OCI-LY3 (cell line): ENCODE measurements at regions not wholly inside any gene's neighbourhood (a gene's known extent, or its start where the extent isn't known, plus 50 kb on each side); places are given as distances from the start of the nearest gene placed in this dataset.

Experiments used
- EZH2phosphoT487 ChIP-seq: fragments of 200-600 bp; shearing (Covaris generic); IDR thresholded peaks from 2 replicates; pipeline ENCODE4 v1.6.1; 2018; ENCODE audit warnings: antibody characterized with exemption, mixed run types, low read depth
- TF ChIP-seq, protein P1 (sequence below): fragments of 200-600, 300-600 bp; sonication (generic); IDR thresholded peaks from 2 replicates; pipeline ENCODE4 v1.5.1; 2014; ENCODE audit warnings: antibody characterized with exemption, low read length, low read depth

DNA sequence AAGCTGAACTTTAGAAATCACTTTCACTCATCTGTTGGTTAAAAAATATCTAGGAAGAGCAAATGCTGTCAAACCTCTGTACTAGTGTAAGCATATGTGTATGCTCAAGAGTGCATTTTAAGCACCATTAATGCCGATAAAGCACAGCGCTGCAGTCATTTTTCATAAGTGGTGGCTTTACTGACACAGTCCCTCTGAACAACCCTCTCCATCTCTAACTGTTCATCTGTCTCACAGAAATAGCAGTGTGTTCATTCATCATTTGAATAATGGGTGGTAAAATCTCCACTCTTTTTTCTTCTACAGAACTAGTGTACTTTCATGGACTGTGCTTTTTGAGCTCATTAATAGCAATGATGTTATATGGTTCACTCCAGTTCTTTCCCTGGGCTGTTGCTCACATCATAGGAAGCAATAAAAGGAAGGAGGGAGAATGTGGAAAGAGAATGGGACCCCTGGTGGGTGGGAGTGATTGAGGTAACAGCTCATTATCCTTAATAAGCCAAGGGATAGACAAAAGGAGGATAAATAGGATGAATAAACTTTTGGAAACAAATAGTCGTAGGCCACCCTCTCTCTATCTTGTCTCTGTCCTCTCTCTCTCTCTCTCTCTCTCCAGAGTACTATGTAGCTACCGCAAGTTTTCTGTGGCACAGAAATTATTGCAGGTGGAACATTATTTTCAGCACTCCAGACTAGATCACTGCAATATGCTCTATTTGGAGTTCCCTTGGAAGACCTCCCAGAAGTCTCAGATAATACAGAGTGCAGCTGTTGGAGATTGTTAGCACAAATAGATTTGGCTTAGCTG, 117.9 kb upstream of the PRDM9 start:
- TF ChIP-seq, protein P1, sequence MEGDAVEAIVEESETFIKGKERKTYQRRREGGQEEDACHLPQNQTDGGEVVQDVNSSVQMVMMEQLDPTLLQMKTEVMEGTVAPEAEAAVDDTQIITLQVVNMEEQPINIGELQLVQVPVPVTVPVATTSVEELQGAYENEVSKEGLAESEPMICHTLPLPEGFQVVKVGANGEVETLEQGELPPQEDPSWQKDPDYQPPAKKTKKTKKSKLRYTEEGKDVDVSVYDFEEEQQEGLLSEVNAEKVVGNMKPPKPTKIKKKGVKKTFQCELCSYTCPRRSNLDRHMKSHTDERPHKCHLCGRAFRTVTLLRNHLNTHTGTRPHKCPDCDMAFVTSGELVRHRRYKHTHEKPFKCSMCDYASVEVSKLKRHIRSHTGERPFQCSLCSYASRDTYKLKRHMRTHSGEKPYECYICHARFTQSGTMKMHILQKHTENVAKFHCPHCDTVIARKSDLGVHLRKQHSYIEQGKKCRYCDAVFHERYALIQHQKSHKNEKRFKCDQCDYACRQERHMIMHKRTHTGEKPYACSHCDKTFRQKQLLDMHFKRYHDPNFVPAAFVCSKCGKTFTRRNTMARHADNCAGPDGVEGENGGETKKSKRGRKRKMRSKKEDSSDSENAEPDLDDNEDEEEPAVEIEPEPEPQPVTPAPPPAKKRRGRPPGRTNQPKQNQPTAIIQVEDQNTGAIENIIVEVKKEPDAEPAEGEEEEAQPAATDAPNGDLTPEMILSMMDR = no peak
- TF ChIP-seq EZH2phosphoT487 = no peak
